ENCODE measurements at regions not wholly inside any gene's neighbourhood (a gene's known extent, or its start where the extent isn't known, plus 50 kb on each side); places are given as distances from the start of the nearest gene placed in this dataset.

- TF ChIP-seq MAX (IDR thresholded peaks at IDR 0.05) (no peak), USF1 (IDR thresholded peaks at IDR 0.05) (no peak), RAD21 (IDR thresholded peaks at IDR 0.05; ENCODE audit: low read depth) (no peak), REST (IDR thresholded peaks at IDR 0.05; ENCODE audit: low read depth) (no peak), CREB1 (IDR thresholded peaks at IDR 0.05; ENCODE audit: low read depth) (no peak)
Observed at GRCh38 chr5:34490506-34491250, 165.4 kb upstream of the RAI14 start.
